ENCODE measurements at regions not wholly inside any gene's neighbourhood (a gene's known extent, or its start where the extent isn't known, plus 50 kb on each side); places are given as distances from the start of the nearest gene placed in this dataset.

- no peak for TF ChIP-seq CTCF (conservative IDR thresholded peaks at IDR 0.05; ENCODE audit: low read length)
- no peak for TF ChIP-seq EZH2phosphoT487 (IDR thresholded peaks at IDR 0.05; ENCODE audit: borderline replicate concordance, low read depth, low read length)
These were observed 72.3 kb upstream of the BOC start for GRCh38 chr3:113138839-113139743.
